ENCODE measurements at regions not wholly inside any gene's neighbourhood (a gene's known extent, or its start where the extent isn't known, plus 50 kb on each side); places are given as distances from the start of the nearest gene placed in this dataset.

GRCh38 chr21:24118738-24119459 is 1488.4 kb downstream of the MRPL39 start:
- H3K18ac ChIP-seq (ENCODE audit: extremely low read depth, low read length): no peak overlapping the region
- H3K79me1 ChIP-seq (ENCODE audit: low read depth, low read length): no peaks in the 10 kb centered on the region
- no peaks in the 10 kb centered on the region for H3K36me3 ChIP-seq (ENCODE audit: control insufficient read depth in 2 of 4, insufficient read depth in 4 of 4, low read length in 3 of 4)
- no peaks in the 10 kb centered on the region for H3K23me2 ChIP-seq (ENCODE audit: low read depth, low read length)
- H3K4me1 ChIP-seq (replicated peaks in 1 of 4; ENCODE audit: control insufficient read depth in 3 of 4, insufficient read depth in 4 of 4, low read length in 3 of 4): no peaks in the 10 kb centered on the region
- H2AFZ ChIP-seq (ENCODE audit: low read length): no peak overlapping the region
- no peak overlapping the region for H3K23ac ChIP-seq (ENCODE audit: insufficient read length)
- H3K27me3 ChIP-seq (replicated peaks in 1 of 4; ENCODE audit: control insufficient read depth in 3 of 4, extremely low read depth in 1 of 4, insufficient read depth in 3 of 4, low read length in 3 of 4): no peaks in the 10 kb centered on the region
- no peak overlapping the region for H3K27ac ChIP-seq (ENCODE audit: low read depth, low read length)
- no peak overlapping the region for H3K56ac ChIP-seq (replicated peaks; ENCODE audit: insufficient read length, low read depth, low read length)
- ChIA-PET POLR2A (ENCODE audit: partially characterized antibody) (no interaction called here), CTCF (ENCODE audit: partially characterized antibody) (interaction anchor here (0.6 kb wide), 1 partner anchor 922 kb away, joined by 3 read pairs; no protein-coding TSS in a partner anchor)
- H4K91ac ChIP-seq (replicated peaks; ENCODE audit: insufficient read length, low read length): no peak overlapping the region
- H4K20me1 ChIP-seq (replicated peaks in 1 of 2; ENCODE audit: control insufficient read depth in 1 of 2, insufficient read depth in 2 of 2, low read length in 2 of 2): no peaks in the 10 kb centered on the region
- TF ChIP-seq SIX5 (IDR thresholded peaks at IDR 0.05; ENCODE audit: low read depth, low read length) (no peak), BRCA1 (IDR thresholded peaks at IDR 0.05; ENCODE audit: low read depth, low read length) (no peak), TBP (IDR thresholded peaks at IDR 0.05; ENCODE audit: low read depth, low read length) (no peak), HDAC6 (IDR thresholded peaks at IDR 0.05; ENCODE audit: low read depth, low read length) (no peak), GABPA (IDR thresholded peaks at IDR 0.05; ENCODE audit: borderline replicate concordance, insufficient read depth, low read length) (no peak), YY1 (IDR thresholded peaks at IDR 0.05; ENCODE audit: low read depth, low read length) (no peak), PHF8 (conservative IDR thresholded peaks at IDR 0.05; ENCODE audit: low read depth, low read length) (no peak), E2F6 (IDR thresholded peaks at IDR 0.05) (no peak), SIRT6 (IDR thresholded peaks at IDR 0.05; ENCODE audit: low read length) (no peak), ATF3 (IDR thresholded peaks at IDR 0.05; ENCODE audit: insufficient read depth, low read depth, low read length) (no peak), POLR2A (IDR thresholded peaks at IDR 0.05; ENCODE audit: control extremely low read depth in 1 of 2, low read depth in 2 of 2, low read length in 2 of 2) (no peak), CHD2 (IDR thresholded peaks at IDR 0.05; ENCODE audit: low read length) (no peak)
- no peak overlapping the region for H3K9ac ChIP-seq (replicated peaks in 1 of 4; ENCODE audit: extremely low read depth in 1 of 4, low read depth in 3 of 4, low read length in 3 of 4)
- WGBS, 2 experiments (ENCODE audit: extremely low coverage in 1 of 2, insufficient coverage in 1 of 2, insufficient read length in 1 of 2, insufficient replicate concordance in 2 of 2, low coverage in 1 of 2, low lambda C conversion rate in 2 of 2, missing lambda C conversion rate in 1 of 2): 92% methylated on average over 5 of the region's 5 CpGs; no CpG with 5 or more reads in 1 of the 2 experiments
- H3K9me3 ChIP-seq (ENCODE audit: insufficient read depth in 2 of 2, low read depth in 1 of 2, low read length in 1 of 2): peaks cover 2 to 4% of the 10 kb centered on the region in 2 experiments
- H4K5ac ChIP-seq (ENCODE audit: insufficient read length, low read depth, low read length): no peak overlapping the region
- H2BK15ac ChIP-seq (ENCODE audit: low read length): no peak overlapping the region
- no peak overlapping the region for H3K4ac ChIP-seq (replicated peaks; ENCODE audit: insufficient read length, low read depth, low read length)
- FAIRE-seq (no peak), DNase-seq (ENCODE audit: low read depth in 1 of 2, low spot score in 2 of 2) (no peak)
- no peak overlapping the region for H2BK12ac ChIP-seq (ENCODE audit: low read depth, low read length)
- H2BK120ac ChIP-seq (replicated peaks; ENCODE audit: low read depth, low read length): no peak overlapping the region
- no peak overlapping the region for H3K4me3 ChIP-seq (ENCODE audit: extremely low read depth in 1 of 4, insufficient read depth in 2 of 4, low read depth in 3 of 4, low read length in 4 of 4)
- no peak overlapping the region for H3K4me2 ChIP-seq (ENCODE audit: insufficient read depth in 1 of 2, low read depth in 2 of 2, low read length in 2 of 2)
- H2BK5ac ChIP-seq (ENCODE audit: low read depth, low read length): no peak overlapping the region
- H2BK20ac ChIP-seq (ENCODE audit: low read length): no peak overlapping the region
- H4K8ac ChIP-seq (ENCODE audit: extremely low read depth, insufficient read depth, low read length): no peak overlapping the region
- H3K79me2 ChIP-seq (ENCODE audit: control insufficient read depth in 1 of 2, insufficient read depth in 2 of 2, low read length in 2 of 2): no peaks in the 10 kb centered on the region
- no peak overlapping the region for H3K14ac ChIP-seq (ENCODE audit: insufficient read length)
- H2AK5ac ChIP-seq (ENCODE audit: low read depth, low read length): no peak overlapping the region
